HEK293 (cell line): ENCODE measurements at regions not wholly inside any gene's neighbourhood (a gene's known extent, or its start where the extent isn't known, plus 50 kb on each side); places are given as distances from the start of the nearest gene placed in this dataset.

Source experiments
- CTCF ChIA-PET: fragments of 350-600 bp; formaldehyde crosslinking; extraction: SDS; loops from one replicate; lab custom pipeline; 2021; ENCODE audit warnings: antibody characterized with exemption; lab: Yijun Ruan, JAX
- POLR2A ChIA-PET: fragments of 300-600 bp; formaldehyde crosslinking; extraction: SDS; loops from one replicate; lab custom pipeline; 2020; ENCODE audit warnings: antibody characterized with exemption, inconsistent platforms; lab: Yijun Ruan, JAX
- H3K27ac ChIP-seq: fragments of 200-500 bp; sonication (Bioruptor generic); 2 replicates; pipeline ENCODE4 v1.5.1; 2014; ENCODE audit warnings: low read depth, low read length, control low read depth, inconsistent platforms; ENCODE audit errors: extremely low read depth
- H3K36me3 ChIP-seq, 2 experiments: fragments of 200-500 bp in 1 of 2; sonication (Bioruptor generic) in 1 of 2; 1 replicate in 1 of 2; 2 replicates in 1 of 2; pipeline ENCODE4 v1.5.1; 2014 to 2017; ENCODE audit warnings: inconsistent platforms in 2 of 2, low read length in 2 of 2; ENCODE audit not compliant: control insufficient read depth in 2 of 2, insufficient read depth in 1 of 2
- H3K4me1 ChIP-seq: fragments of 200-500 bp; sonication (Bioruptor generic); 2 replicates; pipeline ENCODE4 v1.5.1; 2014; ENCODE audit warnings: mild to moderate bottlenecking, low read length, inconsistent platforms; ENCODE audit not compliant: control insufficient read depth, insufficient read depth
- H3K4me3 ChIP-seq: 2 replicates; pipeline ENCODE4 v1.5.1; 2011; ENCODE audit warnings: low read depth, mild to moderate bottlenecking, control low read depth, low read length, moderate library complexity
- H3K9me3 ChIP-seq: fragments of 200-500 bp; sonication (Bioruptor generic); 2 replicates; pipeline ENCODE4 v1.5.1; 2014; ENCODE audit warnings: low read depth, low read length, inconsistent platforms; ENCODE audit not compliant: control insufficient read depth, insufficient read depth
- EGR2 ChIP-seq: fragments of 450-650 bp; formaldehyde crosslinking; IDR thresholded peaks from 2 replicates; pipeline ENCODE4 v1.5.1; 2016; ENCODE audit warnings: low read depth, missing biosample characterization, missing genetic modification characterization
- GLIS1 ChIP-seq: fragments of 450-650 bp; formaldehyde crosslinking; IDR thresholded peaks from 2 replicates; pipeline ENCODE4 v1.5.1; 2016; ENCODE audit warnings: missing biosample characterization, missing genetic modification characterization
- IKZF3 ChIP-seq: fragments of 450-650 bp; IDR thresholded peaks from 2 replicates; pipeline ENCODE4 v1.5.0; 2018; ENCODE audit warnings: missing biosample characterization, mild to moderate bottlenecking, missing genetic modification characterization, moderate library complexity
- KLF10 ChIP-seq: fragments of 450-650 bp; IDR thresholded peaks from 2 replicates; pipeline ENCODE4 v1.5.1; 2018; ENCODE audit warnings: missing biosample characterization, mild to moderate bottlenecking, missing genetic modification characterization
- KLF7 ChIP-seq: fragments of 450-650 bp; formaldehyde crosslinking; IDR thresholded peaks from 2 replicates; pipeline ENCODE4 v1.5.1; 2016; ENCODE audit warnings: missing biosample characterization, missing genetic modification characterization, borderline replicate concordance
- PRDM4 ChIP-seq: fragments of 450-650 bp; formaldehyde crosslinking; IDR thresholded peaks from 2 replicates; pipeline ENCODE4 v1.5.1; 2017; ENCODE audit warnings: missing biosample characterization, missing genetic modification characterization
- ZBTB26 ChIP-seq: fragments of 450-650 bp; formaldehyde crosslinking; optimal IDR thresholded peaks from 2 replicates; pipeline ENCODE3; 2016; ENCODE audit warnings: missing biosample characterization, mild to moderate bottlenecking, missing genetic modification characterization
- ZIC2 ChIP-seq: fragments of 450-650 bp; formaldehyde crosslinking; IDR thresholded peaks from 2 replicates; pipeline ENCODE4 v1.5.1; 2016; ENCODE audit warnings: missing biosample characterization, missing genetic modification characterization
- ZNF133 ChIP-seq: fragments of 450-650 bp; formaldehyde crosslinking; IDR thresholded peaks from 2 replicates; pipeline ENCODE4 v1.5.1; 2016; ENCODE audit warnings: missing biosample characterization, missing genetic modification characterization
- ZNF16 ChIP-seq: fragments of 450-650 bp; formaldehyde crosslinking; IDR thresholded peaks from 2 replicates; pipeline ENCODE4 v1.5.1; 2016; ENCODE audit warnings: low read depth, missing biosample characterization, missing genetic modification characterization
- ZNF239 ChIP-seq: fragments of 450-650 bp; formaldehyde crosslinking; IDR thresholded peaks from 2 replicates; pipeline ENCODE4 v1.5.1; 2016; ENCODE audit warnings: missing biosample characterization, missing genetic modification characterization
- ZNF280D ChIP-seq: fragments of 450-650 bp; formaldehyde crosslinking; IDR thresholded peaks from 2 replicates; pipeline ENCODE4 v1.5.1; 2016; ENCODE audit warnings: missing biosample characterization, missing genetic modification characterization
- ZNF404 ChIP-seq: fragments of 450-650 bp; formaldehyde crosslinking; IDR thresholded peaks from 2 replicates; pipeline ENCODE4 v1.5.1; 2017; ENCODE audit warnings: missing biosample characterization, missing genetic modification characterization
- ZNF426 ChIP-seq: fragments of 450-650 bp; formaldehyde crosslinking; IDR thresholded peaks from 2 replicates; pipeline ENCODE4 v1.5.1; 2017; ENCODE audit warnings: missing biosample characterization, missing genetic modification characterization, mild to moderate bottlenecking, inconsistent platforms, moderate library complexity
- ZNF433 ChIP-seq: fragments of 450-650 bp; formaldehyde crosslinking; IDR thresholded peaks from 2 replicates; pipeline ENCODE4 v1.5.1; 2016; ENCODE audit warnings: missing biosample characterization, missing genetic modification characterization, low read depth
- ZNF518A ChIP-seq: fragments of 450-650 bp; formaldehyde crosslinking; conservative IDR thresholded peaks from 2 replicates; pipeline ENCODE4 v1.5.1; 2016; ENCODE audit warnings: low read depth, missing biosample characterization, missing genetic modification characterization
- ZNF580 ChIP-seq: fragments of 450-650 bp; formaldehyde crosslinking; IDR thresholded peaks from 2 replicates; pipeline ENCODE4 v1.5.1; 2016; ENCODE audit warnings: missing biosample characterization, missing genetic modification characterization
- ZNF600 ChIP-seq: fragments of 450-650 bp; formaldehyde crosslinking; IDR thresholded peaks from 2 replicates; pipeline ENCODE4 v1.5.1; 2016; ENCODE audit warnings: missing biosample characterization, missing genetic modification characterization
- ZNF610 ChIP-seq: fragments of 450-650 bp; formaldehyde crosslinking; IDR thresholded peaks from 2 replicates; pipeline ENCODE4 v1.5.1; 2016; ENCODE audit warnings: missing biosample characterization, missing genetic modification characterization, borderline replicate concordance
- ZNF664 ChIP-seq: fragments of 450-650 bp; formaldehyde crosslinking; IDR thresholded peaks from 2 replicates; pipeline ENCODE4 v1.5.1; 2016; ENCODE audit warnings: missing biosample characterization, missing genetic modification characterization
- ZNF677 ChIP-seq: fragments of 450-650 bp; IDR thresholded peaks from 2 replicates; pipeline ENCODE4 v1.5.0; 2018; ENCODE audit warnings: missing biosample characterization, mild to moderate bottlenecking, missing genetic modification characterization, moderate library complexity
- ZNF791 ChIP-seq: fragments of 450-650 bp; formaldehyde crosslinking; IDR thresholded peaks from 2 replicates; pipeline ENCODE4 v1.5.1; 2016; ENCODE audit warnings: missing biosample characterization, missing genetic modification characterization
- ZNF837 ChIP-seq: fragments of 450-650 bp; formaldehyde crosslinking; IDR thresholded peaks from 2 replicates; pipeline ENCODE4 v1.5.1; 2016; ENCODE audit warnings: missing biosample characterization, missing genetic modification characterization

GRCh38 chr18:71689416-71690160, 854.6 kb downstream of the CBLN2 start (continued):
- no peak for TF ChIP-seq GLIS1 (tag by site-specific recombination)
- no peak for TF ChIP-seq ZNF580 (tag by site-specific recombination)
- no peak for TF ChIP-seq EGR2 (tag by site-specific recombination)
- no peak for TF ChIP-seq ZNF433
- no peak for TF ChIP-seq KLF7 (tag by site-specific recombination)
- TF ChIP-seq ZNF664 (tag by site-specific recombination), result no peak
- no peak for TF ChIP-seq ZNF426 (tag by site-specific recombination)

GRCh38 chr18:71682591-71682990, 861.6 kb downstream of the CBLN2 start:
- no peaks in the 10 kb centered on the region for H3K4me1 ChIP-seq
- no peaks in the 10 kb centered on the region for H3K9me3 ChIP-seq
- H3K4me3 ChIP-seq, result no peak overlapping the region
- TF ChIP-seq ZNF518A (tag by site-specific recombination), result no peak
- TF ChIP-seq ZNF239 (tag by site-specific recombination), result no peak
- TF ChIP-seq ZNF16 (tag by site-specific recombination), result no peak
- no peak for TF ChIP-seq ZNF404 (tag by site-specific recombination)
- TF ChIP-seq KLF10 (tag by site-specific recombination), result no peak
- no peak for TF ChIP-seq ZNF791 (tag by site-specific recombination)
- TF ChIP-seq ZNF677 (tag by site-specific recombination), result no peak
- no peak for TF ChIP-seq IKZF3 (tag by site-specific recombination)
- TF ChIP-seq PRDM4 (tag by site-specific recombination), result no peak
- TF ChIP-seq ZIC2 (tag by site-specific recombination), result no peak
- no peak for TF ChIP-seq ZNF133 (tag by site-specific recombination)
- TF ChIP-seq ZBTB26 (tag by site-specific recombination), result no peak
- TF ChIP-seq ZNF600 (tag by site-specific recombination), result no peak
- no peak for TF ChIP-seq ZNF837 (tag by site-specific recombination)
- TF ChIP-seq ZNF280D, result no peak
- no peak for TF ChIP-seq ZNF610 (tag by site-specific recombination)
- H3K36me3 ChIP-seq, result no peaks in the 10 kb centered on the region
- CTCF ChIA-PET, result interaction anchor here (0.6 kb wide), 1 partner anchor 588 kb away, joined by 9 read pairs; no protein-coding TSS in a partner anchor
- POLR2A ChIA-PET, result no interaction called here
- H3K27ac ChIP-seq, result no peak overlapping the region
